HEK293 (cell line): ENCODE measurements at regions not wholly inside any gene's neighbourhood (a gene's known extent, or its start where the extent isn't known, plus 50 kb on each side); places are given as distances from the start of the nearest gene placed in this dataset.

Source experiments
- CTCF ChIP-seq: fragments of 450-650 bp; formaldehyde crosslinking; IDR thresholded peaks from 2 replicates; pipeline ENCODE4 v1.5.1; 2016; ENCODE audit warnings: missing biosample characterization, missing genetic modification characterization
- GFI1B ChIP-seq: fragments of 450-650 bp; formaldehyde crosslinking; IDR thresholded peaks from 2 replicates; pipeline ENCODE4 v1.5.1; 2016; ENCODE audit warnings: missing biosample characterization, missing genetic modification characterization
- OSR2 ChIP-seq: fragments of 450-650 bp; formaldehyde crosslinking; IDR thresholded peaks from 2 replicates; pipeline ENCODE4 v1.5.1; 2016; ENCODE audit warnings: missing biosample characterization, missing genetic modification characterization
- ZBTB7A ChIP-seq: fragments of 450-650 bp; formaldehyde crosslinking; IDR thresholded peaks from 2 replicates; pipeline ENCODE4 v1.5.1; 2016; ENCODE audit warnings: low read depth, missing biosample characterization, missing genetic modification characterization
- ZFP37 ChIP-seq: fragments of 450-650 bp; formaldehyde crosslinking; IDR thresholded peaks from 2 replicates; pipeline ENCODE4 v1.5.1; 2016; ENCODE audit warnings: missing biosample characterization, missing genetic modification characterization
- ZNF175 ChIP-seq: fragments of 450-650 bp; formaldehyde crosslinking; IDR thresholded peaks from 2 replicates; pipeline ENCODE4 v1.5.1; 2016; ENCODE audit warnings: missing biosample characterization, missing genetic modification characterization
- ZNF266 ChIP-seq: fragments of 450-650 bp; formaldehyde crosslinking; IDR thresholded peaks from 2 replicates; pipeline ENCODE4 v1.5.1; 2016; ENCODE audit warnings: missing biosample characterization, missing genetic modification characterization, low read depth
- ZNF292 ChIP-seq: fragments of 450-650 bp; formaldehyde crosslinking; IDR thresholded peaks from 2 replicates; pipeline ENCODE4 v1.5.1; 2016; ENCODE audit warnings: low read depth, missing biosample characterization, missing genetic modification characterization, borderline replicate concordance
- ZNF311 ChIP-seq: fragments of 450-650 bp; formaldehyde crosslinking; IDR thresholded peaks from 2 replicates; pipeline ENCODE4 v1.5.1; 2017; ENCODE audit warnings: missing biosample characterization, missing genetic modification characterization, borderline replicate concordance
- ZSCAN30 ChIP-seq: fragments of 450-650 bp; IDR thresholded peaks from 2 replicates; pipeline ENCODE4 v1.5.1; 2018; ENCODE audit warnings: missing biosample characterization, mild to moderate bottlenecking, missing genetic modification characterization, moderate library complexity

- TF ChIP-seq ZNF266 (tag by site-specific recombination), result no peak
- no peak for TF ChIP-seq ZNF175 (tag by site-specific recombination)
- TF ChIP-seq ZSCAN30, result no peak
- TF ChIP-seq ZNF311 (tag by site-specific recombination), result no peak
- TF ChIP-seq ZBTB7A, result no peak
- no peak for TF ChIP-seq OSR2 (tag by site-specific recombination)
- no peak for TF ChIP-seq ZFP37 (tag by site-specific recombination)
- no peak for TF ChIP-seq GFI1B (tag by site-specific recombination)
- TF ChIP-seq CTCF (tag by site-specific recombination), result no peak
- TF ChIP-seq ZNF292 (tag by site-specific recombination), result no peak
Observed at GRCh38 chr7:25325186-25325757, 97.0 kb upstream of the NPVF start.
